ENCODE measurements at regions not wholly inside any gene's neighbourhood (a gene's known extent, or its start where the extent isn't known, plus 50 kb on each side); places are given as distances from the start of the nearest gene placed in this dataset.

DNA sequence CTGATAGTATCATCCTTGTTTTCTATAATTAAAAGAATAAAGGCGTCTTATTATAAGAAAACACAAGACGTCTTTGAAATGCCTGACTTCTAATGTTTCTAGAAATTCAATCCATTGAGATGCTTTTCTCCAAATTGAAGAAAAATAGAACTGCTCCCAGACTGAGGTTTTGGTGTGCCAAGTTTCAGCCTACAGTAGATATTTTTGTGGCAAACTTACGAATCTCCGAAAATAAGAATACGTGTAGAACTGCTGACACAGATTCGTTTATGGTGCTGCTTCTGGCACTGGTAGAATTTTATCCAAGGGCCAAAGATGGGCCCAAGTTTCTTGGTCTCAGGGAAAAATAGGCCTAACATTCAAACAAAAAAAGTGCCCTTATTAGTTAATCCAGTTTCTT, 554.5 kb upstream of the NR5A2 start:
- TF ChIP-seq POLR2AphosphoS5 (IDR thresholded peaks at IDR 0.05) (no peak), POLR2A (IDR thresholded peaks at IDR 0.05) (no peak), EP300 (IDR thresholded peaks at IDR 0.05) (no peak)
- TF ChIP-seq, protein P1, sequence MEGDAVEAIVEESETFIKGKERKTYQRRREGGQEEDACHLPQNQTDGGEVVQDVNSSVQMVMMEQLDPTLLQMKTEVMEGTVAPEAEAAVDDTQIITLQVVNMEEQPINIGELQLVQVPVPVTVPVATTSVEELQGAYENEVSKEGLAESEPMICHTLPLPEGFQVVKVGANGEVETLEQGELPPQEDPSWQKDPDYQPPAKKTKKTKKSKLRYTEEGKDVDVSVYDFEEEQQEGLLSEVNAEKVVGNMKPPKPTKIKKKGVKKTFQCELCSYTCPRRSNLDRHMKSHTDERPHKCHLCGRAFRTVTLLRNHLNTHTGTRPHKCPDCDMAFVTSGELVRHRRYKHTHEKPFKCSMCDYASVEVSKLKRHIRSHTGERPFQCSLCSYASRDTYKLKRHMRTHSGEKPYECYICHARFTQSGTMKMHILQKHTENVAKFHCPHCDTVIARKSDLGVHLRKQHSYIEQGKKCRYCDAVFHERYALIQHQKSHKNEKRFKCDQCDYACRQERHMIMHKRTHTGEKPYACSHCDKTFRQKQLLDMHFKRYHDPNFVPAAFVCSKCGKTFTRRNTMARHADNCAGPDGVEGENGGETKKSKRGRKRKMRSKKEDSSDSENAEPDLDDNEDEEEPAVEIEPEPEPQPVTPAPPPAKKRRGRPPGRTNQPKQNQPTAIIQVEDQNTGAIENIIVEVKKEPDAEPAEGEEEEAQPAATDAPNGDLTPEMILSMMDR (IDR thresholded peaks at IDR 0.05), result no peak
- no peaks in the 10 kb centered on the region for H3K4me1 ChIP-seq
- DNase-seq (no peak), ATAC-seq (ENCODE audit: low FRiP score in 2 of 2) (no peak)
- H3K27ac ChIP-seq, result no peak overlapping the region
- H3K9me3 ChIP-seq, result no peaks in the 10 kb centered on the region
- WGBS, 2 donors, result 86 to 91% methylated on average over 6 of the region's 6 CpGs
- H3K27me3 ChIP-seq, result no peaks in the 10 kb centered on the region
- no peak overlapping the region for H3K4me3 ChIP-seq
- no peaks in the 10 kb centered on the region for H3K36me3 ChIP-seq

DNA sequence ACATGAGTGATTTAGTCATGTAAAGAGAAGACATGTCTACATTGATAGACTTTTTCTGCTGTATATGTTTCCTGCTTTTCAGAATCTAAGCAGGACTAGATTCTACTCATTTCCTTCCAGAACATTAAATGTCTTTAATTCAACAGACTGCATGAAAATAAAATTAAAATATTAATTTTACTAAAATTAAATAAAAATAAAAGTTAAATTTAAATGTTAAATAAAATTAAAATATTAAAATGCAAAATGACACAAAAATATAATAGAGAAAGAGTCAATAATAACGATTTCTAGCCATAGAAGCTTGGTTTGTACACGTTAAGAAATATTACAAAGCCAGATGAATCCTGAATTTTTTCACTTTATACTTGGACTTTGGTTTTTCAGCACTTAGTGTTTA, 552.8 kb upstream of the NR5A2 start:
- Histone ChIP-seq H3K36me3 (no peaks in the 10 kb centered on the region), H3K27me3 (no peaks in the 10 kb centered on the region), H3K4me1 (no peaks in the 10 kb centered on the region), H3K9me3 (no peaks in the 10 kb centered on the region), H3K27ac (no peak overlapping the region), H3K4me3 (no peak overlapping the region)
- no peak for TF ChIP-seq EP300 (IDR thresholded peaks at IDR 0.05)
- no peak for TF ChIP-seq POLR2AphosphoS5 (IDR thresholded peaks at IDR 0.05)
- TF ChIP-seq, protein P1 (IDR thresholded peaks at IDR 0.05), result no peak
- ATAC-seq (ENCODE audit: low FRiP score in 2 of 2), result no peak
- DNase-seq, result no peak
- 80 to 87% methylated on average over 2 of the region's 2 CpGs for WGBS, 2 donors

DNA sequence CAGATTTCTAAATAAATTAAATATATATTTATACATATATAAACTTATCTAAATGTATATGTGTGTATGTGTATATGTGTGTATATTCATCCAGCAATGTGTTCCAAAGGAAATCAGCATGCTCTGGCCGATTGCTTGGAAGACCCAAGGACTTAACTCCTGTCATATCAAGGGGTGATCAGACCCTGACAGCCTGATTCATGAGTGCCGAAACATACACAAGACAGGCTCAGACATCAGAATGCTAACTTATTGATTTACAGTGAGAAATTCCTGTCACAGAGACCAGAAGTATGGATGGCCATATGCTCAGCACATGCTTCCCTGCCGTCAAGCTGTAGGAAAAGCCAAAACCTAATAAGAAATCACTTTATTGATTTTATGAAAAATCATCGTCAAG, 545.1 kb upstream of the NR5A2 start:
- Histone ChIP-seq H3K27ac (no peak overlapping the region), H3K4me1 (no peaks in the 10 kb centered on the region), H3K36me3 (no peaks in the 10 kb centered on the region), H3K27me3 (no peaks in the 10 kb centered on the region), H3K4me3 (no peak overlapping the region), H3K9me3 (peaks cover 0 to 2% (median 0%) of the 10 kb centered on the region in 4 donors)
- WGBS, 2 donors, result 93% methylated on average over 4 of the region's 4 CpGs
- no peak for DNase-seq
- ATAC-seq (ENCODE audit: low FRiP score in 2 of 2), result no peak
- no peak for TF ChIP-seq EP300 (IDR thresholded peaks at IDR 0.05)
- TF ChIP-seq POLR2AphosphoS5 (IDR thresholded peaks at IDR 0.05), result no peak
- TF ChIP-seq POLR2A (IDR thresholded peaks at IDR 0.05), result no peak
- TF ChIP-seq, protein P1 (IDR thresholded peaks at IDR 0.05), result no peak

DNA sequence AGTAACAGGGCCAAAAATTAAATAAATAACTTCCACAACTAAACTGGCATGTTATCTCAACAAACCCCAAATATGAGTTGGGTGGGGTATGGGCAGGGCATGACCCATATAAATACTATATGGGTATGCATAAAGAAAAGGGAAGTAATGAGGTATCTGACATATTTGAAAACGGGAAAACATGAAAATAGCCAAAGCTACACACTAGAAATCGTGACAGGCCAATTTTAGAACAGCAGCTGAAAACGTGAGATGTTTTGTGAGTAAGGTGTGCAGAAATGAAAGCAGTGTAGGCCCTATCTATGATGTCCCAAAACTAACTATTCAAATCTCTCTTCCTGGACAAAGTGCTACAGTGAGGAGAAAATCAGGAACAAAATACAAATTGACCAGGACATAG, 537.9 kb upstream of the NR5A2 start:
- DNase-seq (no peak), ATAC-seq (ENCODE audit: low FRiP score in 2 of 2) (no peak)
- Histone ChIP-seq H3K4me1 (no peaks in the 10 kb centered on the region), H3K36me3 (no peaks in the 10 kb centered on the region), H3K9me3 (peaks cover 0 to 6% (median 1%) of the 10 kb centered on the region in 4 donors), H3K27ac (no peak overlapping the region), H3K4me3 (no peak overlapping the region), H3K27me3 (no peaks in the 10 kb centered on the region)
- no peak for TF ChIP-seq EP300 (IDR thresholded peaks at IDR 0.05)
- TF ChIP-seq POLR2A (IDR thresholded peaks at IDR 0.05), result no peak
- TF ChIP-seq, protein P1 (IDR thresholded peaks at IDR 0.05), result no peak
- no peak for TF ChIP-seq POLR2AphosphoS5 (IDR thresholded peaks at IDR 0.05)
- WGBS, 2 donors, result 65 to 80% methylated on average over 3 of the region's 3 CpGs

DNA sequence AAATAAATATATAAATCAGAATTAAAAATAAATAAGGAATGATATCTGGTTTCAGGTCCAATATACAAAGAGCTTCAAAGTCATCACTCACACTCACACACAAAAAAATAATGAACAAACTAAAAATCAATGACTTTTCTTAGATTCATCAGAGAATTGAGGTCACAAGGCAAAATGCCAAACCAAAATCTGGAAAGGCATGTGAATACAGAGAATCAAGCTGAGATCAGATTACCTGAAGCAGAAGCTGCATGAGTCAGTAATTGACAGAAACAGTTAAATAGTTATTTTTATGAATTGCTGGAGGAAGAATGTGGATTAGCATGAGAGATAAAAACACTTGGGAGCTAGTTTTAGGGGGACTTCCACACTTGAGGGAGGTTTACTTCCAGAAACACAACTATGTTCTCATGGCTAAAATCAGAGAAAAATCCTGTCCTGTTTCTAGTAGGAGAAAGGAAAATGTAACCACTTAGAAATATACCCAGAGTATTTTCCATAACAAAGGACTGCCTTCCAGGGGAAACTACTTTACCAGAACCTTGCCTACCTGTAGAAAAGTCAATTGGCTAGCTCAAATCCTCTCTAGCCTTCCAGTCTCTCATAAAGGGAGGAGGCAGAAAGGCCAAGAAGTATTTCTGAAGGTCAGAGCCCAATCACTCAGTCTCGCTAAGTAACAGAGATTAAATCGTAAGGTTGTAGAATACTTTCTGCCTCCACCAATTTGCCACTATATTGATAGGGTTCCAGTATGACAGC, 536.6 kb upstream of the NR5A2 start:
- Histone ChIP-seq H3K9me3 (peaks cover 0 to 15% (median 11%) of the 10 kb centered on the region in 4 donors), H3K27me3 (no peaks in the 10 kb centered on the region), H3K4me1 (no peaks in the 10 kb centered on the region), H3K36me3 (no peaks in the 10 kb centered on the region), H3K4me3 (no peak overlapping the region), H3K27ac (no peak overlapping the region)
- ATAC-seq (ENCODE audit: low FRiP score in 2 of 2) (no peak), DNase-seq (no peak)
- no peak for TF ChIP-seq EP300 (IDR thresholded peaks at IDR 0.05)
- WGBS, 2 donors, result 90 to 94% methylated on average over 2 of the region's 2 CpGs

Measured in upper lobe of left lung (tissue), 6 donors.